Activated B cell treated with CpG ODN at 0.5 μM for 24 hours (primary cell): ENCODE measurements at regions not wholly inside any gene's neighbourhood (a gene's known extent, or its start where the extent isn't known, plus 50 kb on each side); places are given as distances from the start of the nearest gene placed in this dataset.

ENCODE experiments used
- ATAC-seq: fragments of 200-7000 bp; cut with Tn5 transposase; one replicate; pipeline ENCODE4 v1.10.0; 2021; ENCODE audit warnings: low read depth, mild to moderate bottlenecking, moderate library complexity
- CTCF ChIA-PET: fragments of 350-600 bp; sonication (Branson Sonifier 250); formaldehyde crosslinking; loops from one replicate; lab custom pipeline; 2021; ENCODE audit warnings: antibody characterized with exemption; lab: Charles Lee
- POLR2A ChIA-PET: fragments of 350-600 bp; sonication (Branson Sonifier 250); formaldehyde crosslinking; loops from one replicate; lab custom pipeline; 2021; ENCODE audit warnings: antibody characterized with exemption; lab: Charles Lee
- DNase-seq: peaks from one replicate; pipeline ENCODE4 v3.0.0; 2022
- H3K27ac Mint-ChIP-seq: one replicate; pipeline ENCODE4 v1.8.0; 2020; ENCODE audit warnings: mixed read lengths
- H3K27me3 Mint-ChIP-seq: one replicate; pipeline ENCODE4 v1.8.0; 2021; ENCODE audit warnings: mixed read lengths
- H3K36me3 Mint-ChIP-seq: one replicate; pipeline ENCODE4 v1.8.0; 2021; ENCODE audit warnings: low read depth, mixed read lengths
- H3K4me1 Mint-ChIP-seq: one replicate; pipeline ENCODE4 v1.8.0; 2021; ENCODE audit warnings: mixed read lengths
- H3K4me3 Mint-ChIP-seq: one replicate; pipeline ENCODE4 v1.8.0; 2020; ENCODE audit warnings: mild to moderate bottlenecking, mixed read lengths
- H3K9me3 Mint-ChIP-seq: one replicate; pipeline ENCODE4 v1.8.0; 2020; ENCODE audit warnings: mixed read lengths
- CTCF ChIP-seq: fragments of 200-600 bp; IDR thresholded peaks from one replicate; pipeline ENCODE4 v1.8.0; 2022; ENCODE audit warnings: antibody characterized with exemption, mild to moderate bottlenecking
- intact Hi-C: fragments of 100-400 bp; cut with micrococcal nuclease; formaldehyde crosslinking; loops from one replicate; pipeline ENCODE4 v1.15.1; 2024

- POLR2A ChIA-PET = no interaction called here
- DNase-seq = no peak
- no peak for ATAC-seq
- no peaks in the 10 kb centered on the region for H3K36me3 Mint-ChIP-seq
- intact Hi-C loops = no loop called here
- no peaks in the 10 kb centered on the region for H3K4me1 Mint-ChIP-seq
- H3K27me3 Mint-ChIP-seq = peaks cover 15% of the 10 kb centered on the region
- H3K9me3 Mint-ChIP-seq = no peaks in the 10 kb centered on the region
- no peak for TF ChIP-seq CTCF
- CTCF ChIA-PET = no interaction called here
- H3K4me3 Mint-ChIP-seq = no peak overlapping the region
- no peak overlapping the region for H3K27ac Mint-ChIP-seq
These were observed 292.9 kb downstream of the NSG2 start for GRCh38 chr5:174338185-174339010.

- ATAC-seq = no peak
- H3K4me1 Mint-ChIP-seq = no peaks in the 10 kb centered on the region
- no peak for TF ChIP-seq CTCF
- no peaks in the 10 kb centered on the region for H3K36me3 Mint-ChIP-seq
- H3K27me3 Mint-ChIP-seq = peaks cover 15% of the 10 kb centered on the region
- CTCF ChIA-PET = no interaction called here
- DNase-seq = no peak
- H3K4me3 Mint-ChIP-seq = no peak overlapping the region
- intact Hi-C loops = no loop called here
- H3K9me3 Mint-ChIP-seq = no peaks in the 10 kb centered on the region
- H3K27ac Mint-ChIP-seq = no peak overlapping the region
- POLR2A ChIA-PET = no interaction called here
These were observed 293.6 kb downstream of the NSG2 start for GRCh38 chr5:174339130-174339529.

GRCh38 chr5:174340226-174340625 lies 294.7 kb downstream of the NSG2 start:
- no peaks in the 10 kb centered on the region for H3K9me3 Mint-ChIP-seq
- ATAC-seq (no peak), DNase-seq (no peak)
- ChIA-PET POLR2A (no interaction called here), CTCF (no interaction called here)
- no peaks in the 10 kb centered on the region for H3K4me1 Mint-ChIP-seq
- no peak overlapping the region for H3K4me3 Mint-ChIP-seq
- no peaks in the 10 kb centered on the region for H3K36me3 Mint-ChIP-seq
- TF ChIP-seq CTCF = no peak
- no peak overlapping the region for H3K27ac Mint-ChIP-seq
- intact Hi-C loops = no loop called here
- peaks cover 15% of the 10 kb centered on the region for H3K27me3 Mint-ChIP-seq

- ChIA-PET CTCF (no interaction called here), POLR2A (no interaction called here)
- peaks cover 11% of the 10 kb centered on the region for H3K27me3 Mint-ChIP-seq
- no peak overlapping the region for H3K4me3 Mint-ChIP-seq
- H3K36me3 Mint-ChIP-seq = no peaks in the 10 kb centered on the region
- intact Hi-C loops = no loop called here
- H3K4me1 Mint-ChIP-seq = no peaks in the 10 kb centered on the region
- no peak for TF ChIP-seq CTCF
- no peak for DNase-seq
- H3K9me3 Mint-ChIP-seq = no peaks in the 10 kb centered on the region
- H3K27ac Mint-ChIP-seq = no peak overlapping the region
- no peak for ATAC-seq
These were observed 297.2 kb downstream of the NSG2 start for GRCh38 chr5:174342696-174343095.

GRCh38 chr5:174343826-174344225 lies 298.3 kb downstream of the NSG2 start:
- DNase-seq (no peak), ATAC-seq (no peak)
- Mint-ChIP-seq H3K27me3 (peaks cover 4% of the 10 kb centered on the region), H3K27ac (no peak overlapping the region), H3K9me3 (no peaks in the 10 kb centered on the region), H3K4me1 (no peaks in the 10 kb centered on the region), H3K4me3 (no peak overlapping the region), H3K36me3 (no peaks in the 10 kb centered on the region)
- ChIA-PET CTCF (no interaction called here), POLR2A (no interaction called here)
- intact Hi-C loops = no loop called here
- no peak for TF ChIP-seq CTCF
